ENCODE measurements at regions not wholly inside any gene's neighbourhood (a gene's known extent, or its start where the extent isn't known, plus 50 kb on each side); places are given as distances from the start of the nearest gene placed in this dataset.

DNA sequence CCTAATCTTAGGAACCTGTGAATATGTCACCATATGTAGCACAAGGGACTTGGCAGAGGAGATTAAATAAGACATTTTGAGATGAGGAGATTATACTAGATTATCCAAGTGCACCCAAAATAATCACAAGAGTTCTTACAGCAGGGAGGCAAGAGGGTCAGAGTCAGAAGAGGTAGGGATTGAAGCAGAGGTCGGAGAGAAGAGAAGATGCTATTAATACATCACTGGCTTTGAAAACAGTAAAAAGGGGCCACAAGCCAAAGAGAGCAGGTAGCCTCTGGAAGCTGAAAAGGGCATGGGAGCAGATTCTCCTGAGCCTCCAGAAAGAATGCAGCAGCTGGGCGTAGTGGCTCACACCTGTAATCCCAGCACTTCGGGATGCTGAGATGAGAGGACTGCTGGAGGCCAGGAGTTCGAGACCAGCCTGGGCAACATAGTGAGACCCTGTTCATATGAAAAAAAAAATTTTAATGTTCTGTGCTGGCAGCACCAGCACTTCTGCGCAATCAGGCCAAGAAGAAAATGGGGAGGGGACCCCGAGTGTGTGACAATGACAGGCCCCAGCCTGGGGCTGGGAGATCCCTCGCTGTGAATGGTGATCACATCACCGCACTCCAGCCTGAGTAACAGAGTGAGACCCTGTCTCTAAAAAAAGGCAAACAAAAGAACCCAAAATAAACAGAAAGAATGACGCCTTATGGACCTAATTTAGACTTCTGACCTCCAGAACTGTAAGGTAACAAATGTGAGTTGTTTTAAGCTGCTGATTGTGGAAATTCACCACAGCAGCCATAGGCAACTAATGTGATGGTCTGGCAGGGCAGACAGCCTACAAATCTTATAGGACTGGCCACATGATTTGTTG is 275.4 kb downstream of the MRTFB start:
- Histone ChIP-seq H3K9me3 (ENCODE audit: control insufficient read depth in 2 of 2, low read length in 2 of 2) (peaks cover 0 to 4% of the 10 kb centered on the region in 2 donors), H3K9ac (ENCODE audit: low read length in 2 of 2) (no peak overlapping the region), H3K27me3 (ENCODE audit: control insufficient read depth in 1 of 2, insufficient read depth in 2 of 2, low read length in 2 of 2) (no peaks in the 10 kb centered on the region), H3K4me3 (ENCODE audit: low read length in 2 of 2) (no peak overlapping the region), H3K4me1 (ENCODE audit: control insufficient read depth, insufficient read depth, low read length) (no peaks in the 10 kb centered on the region), H3K27ac (ENCODE audit: low read length) (no peak overlapping the region), H3K36me3 (ENCODE audit: control insufficient read depth in 2 of 2, insufficient read depth in 2 of 2, low read length in 2 of 2) (no peaks in the 10 kb centered on the region)

DNA sequence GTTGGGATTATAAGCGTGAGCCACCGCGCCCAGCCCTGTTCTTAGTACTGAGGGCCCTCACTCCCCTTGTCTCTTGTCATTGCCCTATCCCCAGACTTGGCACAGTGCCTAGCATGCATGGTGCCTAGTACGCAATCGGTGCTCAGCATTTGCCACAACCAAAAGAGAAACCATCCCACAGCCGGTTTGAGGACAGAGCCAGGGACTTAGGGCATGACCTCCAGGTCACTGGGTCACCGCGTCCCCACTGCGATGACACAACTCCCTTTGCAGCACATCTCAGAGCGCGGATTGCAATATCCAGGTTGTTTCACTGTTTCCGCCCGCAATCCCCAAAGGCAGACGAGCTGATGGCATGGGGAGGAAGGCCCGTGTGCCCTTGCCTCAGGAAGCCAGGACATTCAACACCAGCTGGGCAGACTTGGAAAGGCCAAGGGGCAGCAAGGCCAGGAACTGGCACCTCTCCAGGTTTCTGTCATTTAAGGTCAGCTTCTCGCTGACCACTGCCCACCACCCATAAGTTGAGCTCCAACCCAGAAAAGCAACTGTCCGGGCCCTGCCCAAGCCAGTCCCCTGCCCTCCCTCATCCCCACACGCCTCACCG is 274.5 kb downstream of the MRTFB start:
- Histone ChIP-seq H3K27me3 (ENCODE audit: control insufficient read depth in 1 of 2, insufficient read depth in 2 of 2, low read length in 2 of 2) (no peaks in the 10 kb centered on the region), H3K27ac (ENCODE audit: low read length) (no peak overlapping the region), H3K9me3 (ENCODE audit: control insufficient read depth in 2 of 2, low read length in 2 of 2) (peaks cover 0 to 4% of the 10 kb centered on the region in 2 donors), H3K36me3 (ENCODE audit: control insufficient read depth in 2 of 2, insufficient read depth in 2 of 2, low read length in 2 of 2) (no peaks in the 10 kb centered on the region), H3K4me1 (ENCODE audit: control insufficient read depth, insufficient read depth, low read length) (no peaks in the 10 kb centered on the region), H3K4me3 (ENCODE audit: low read length in 2 of 2) (no peak overlapping the region), H3K9ac (ENCODE audit: low read length in 2 of 2) (no peak overlapping the region)

DNA sequence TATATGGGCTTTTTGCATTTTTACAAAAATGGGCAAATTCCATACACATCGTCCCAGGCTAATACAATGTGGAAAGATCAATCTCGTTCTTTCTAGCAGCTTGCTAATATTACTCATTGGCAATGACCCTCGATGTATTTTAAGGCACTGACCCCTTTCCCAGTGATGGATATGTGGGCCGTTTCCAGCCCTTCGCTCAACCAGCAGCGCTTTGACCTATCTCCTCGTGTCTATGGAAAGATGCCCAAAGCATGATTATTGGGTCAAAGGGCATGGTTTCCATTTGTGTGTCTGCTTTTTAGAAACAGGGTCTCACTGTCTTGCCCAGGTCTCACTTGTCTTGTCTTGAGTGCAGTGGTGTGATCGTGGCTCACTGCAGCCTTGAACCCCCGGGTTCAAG is 273.8 kb downstream of the MRTFB start:
- Histone ChIP-seq H3K4me3 (ENCODE audit: low read length in 2 of 2) (no peak overlapping the region), H3K36me3 (ENCODE audit: control insufficient read depth in 2 of 2, insufficient read depth in 2 of 2, low read length in 2 of 2) (no peaks in the 10 kb centered on the region), H3K9ac (ENCODE audit: low read length in 2 of 2) (no peak overlapping the region), H3K27ac (ENCODE audit: low read length) (no peak overlapping the region), H3K4me1 (ENCODE audit: control insufficient read depth, insufficient read depth, low read length) (no peaks in the 10 kb centered on the region), H3K9me3 (ENCODE audit: control insufficient read depth in 2 of 2, low read length in 2 of 2) (peaks cover 0 to 4% of the 10 kb centered on the region in 2 donors), H3K27me3 (ENCODE audit: control insufficient read depth in 1 of 2, insufficient read depth in 2 of 2, low read length in 2 of 2) (no peaks in the 10 kb centered on the region)

DNA sequence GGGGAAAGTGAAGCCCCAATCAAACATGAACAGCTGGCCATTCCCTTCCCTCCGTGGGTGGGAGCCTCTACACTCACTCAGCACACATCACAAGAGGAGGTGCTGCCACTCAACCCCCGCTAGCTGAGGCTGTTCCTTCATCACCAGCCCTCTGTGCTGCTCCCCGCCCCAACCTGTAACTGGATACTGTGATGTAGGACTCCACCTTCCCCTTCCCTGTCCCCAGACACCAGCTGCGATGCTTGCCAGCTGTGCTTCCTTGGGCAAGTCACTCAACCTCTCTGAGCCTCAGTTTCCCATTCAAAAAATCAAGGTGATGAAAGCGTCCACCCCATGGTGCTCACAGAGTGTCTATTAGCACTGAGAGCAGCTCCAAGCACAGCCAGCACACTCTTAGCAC is 273.2 kb downstream of the MRTFB start:
- H3K27ac ChIP-seq (ENCODE audit: low read length), result no peak overlapping the region

DNA sequence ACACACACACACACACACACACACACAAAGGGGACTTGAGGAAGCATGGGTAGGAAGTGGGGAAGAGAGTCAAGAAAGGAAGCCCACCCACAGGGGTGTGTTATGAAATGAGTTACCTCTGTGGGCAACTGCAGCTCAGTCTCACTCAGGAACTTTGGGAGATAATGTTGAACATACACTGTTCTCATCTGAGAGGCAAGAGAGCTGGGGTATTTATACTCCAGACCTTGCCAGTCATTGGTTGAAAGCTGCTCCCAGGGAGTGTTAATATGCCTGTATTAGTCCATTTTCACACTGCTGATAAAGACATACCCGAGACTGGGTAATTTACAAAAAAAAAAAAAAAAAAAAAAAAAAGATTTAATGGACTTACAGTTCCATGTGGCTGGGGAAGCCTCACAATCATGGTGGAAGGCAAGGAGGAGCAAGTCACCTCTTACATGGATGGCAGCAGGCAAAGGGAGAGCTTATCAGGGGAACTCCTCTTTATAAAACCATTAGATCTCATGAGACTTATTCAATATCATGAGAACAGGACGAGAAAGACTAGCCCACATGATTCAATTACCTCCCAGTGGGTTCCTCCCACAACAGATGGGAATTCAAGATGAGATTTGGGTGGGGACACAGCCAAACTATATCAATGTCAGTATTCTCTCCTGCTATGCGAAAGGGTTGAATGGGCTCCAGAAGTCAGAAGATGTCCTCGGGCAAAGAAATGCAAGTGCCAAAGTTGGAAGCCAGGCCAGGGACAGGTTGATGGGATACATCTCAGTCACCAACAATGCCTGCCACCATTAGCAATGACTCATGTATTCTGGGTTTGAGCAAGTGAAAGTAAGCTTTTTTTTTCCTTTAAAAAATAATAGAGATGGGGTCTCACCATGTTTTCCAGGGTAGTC is 270.5 kb downstream of the MRTFB start:
- Histone ChIP-seq H3K9me3 (ENCODE audit: control insufficient read depth in 2 of 2, low read length in 2 of 2) (peaks cover 0 to 4% of the 10 kb centered on the region in 2 donors), H3K4me1 (ENCODE audit: control insufficient read depth, insufficient read depth, low read length) (peaks cover 4% of the 10 kb centered on the region), H3K9ac (ENCODE audit: low read length in 2 of 2) (no peak overlapping the region), H3K27me3 (ENCODE audit: control insufficient read depth in 1 of 2, insufficient read depth in 2 of 2, low read length in 2 of 2) (no peaks in the 10 kb centered on the region), H3K36me3 (ENCODE audit: control insufficient read depth in 2 of 2, insufficient read depth in 2 of 2, low read length in 2 of 2) (no peaks in the 10 kb centered on the region), H3K27ac (ENCODE audit: low read length) (no peak overlapping the region), H3K4me3 (ENCODE audit: low read length in 2 of 2) (no peak overlapping the region)

More for the DNA sequence above, 273.2 kb downstream of the MRTFB start:
- no peaks in the 10 kb centered on the region for H3K27me3 ChIP-seq (ENCODE audit: control insufficient read depth in 1 of 2, insufficient read depth in 2 of 2, low read length in 2 of 2)
- no peaks in the 10 kb centered on the region for H3K4me1 ChIP-seq (ENCODE audit: control insufficient read depth, insufficient read depth, low read length)
- H3K36me3 ChIP-seq (ENCODE audit: control insufficient read depth in 2 of 2, insufficient read depth in 2 of 2, low read length in 2 of 2), result no peaks in the 10 kb centered on the region
- no peak overlapping the region for H3K9ac ChIP-seq (ENCODE audit: low read length in 2 of 2)
- H3K9me3 ChIP-seq (ENCODE audit: control insufficient read depth in 2 of 2, low read length in 2 of 2), result peaks cover 0 to 4% of the 10 kb centered on the region in 2 donors
- no peak overlapping the region for H3K4me3 ChIP-seq (ENCODE audit: low read length in 2 of 2)

DNA sequence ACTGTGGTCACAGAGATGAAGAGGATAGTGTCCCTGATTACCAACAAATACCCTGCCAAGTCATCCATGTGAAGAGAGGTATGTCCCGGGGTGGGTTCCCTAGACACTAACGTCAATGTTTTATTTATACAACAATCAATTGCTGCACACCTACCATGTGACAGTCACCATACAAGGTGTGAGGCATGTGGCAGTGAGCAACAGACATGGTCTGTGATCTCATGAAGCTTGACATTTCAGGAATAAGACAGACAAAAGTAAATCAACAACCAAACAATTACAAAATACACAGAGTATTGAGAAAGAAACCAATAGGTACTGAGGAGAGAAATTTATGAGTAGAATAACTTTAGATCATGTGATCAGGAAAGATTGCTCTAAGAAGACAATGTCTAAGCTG is 268.6 kb downstream of the MRTFB start:
- peaks cover 4% of the 10 kb centered on the region for H3K4me1 ChIP-seq (ENCODE audit: control insufficient read depth, insufficient read depth, low read length)
- no peak overlapping the region for H3K4me3 ChIP-seq (ENCODE audit: low read length in 2 of 2)
- H3K9me3 ChIP-seq (ENCODE audit: control insufficient read depth in 2 of 2, low read length in 2 of 2), result no peaks in the 10 kb centered on the region
- H3K27ac ChIP-seq (ENCODE audit: low read length), result no peak overlapping the region
- H3K27me3 ChIP-seq (ENCODE audit: control insufficient read depth in 1 of 2, insufficient read depth in 2 of 2, low read length in 2 of 2), result no peaks in the 10 kb centered on the region
- H3K9ac ChIP-seq (ENCODE audit: low read length in 2 of 2), result no peak overlapping the region
- H3K36me3 ChIP-seq (ENCODE audit: control insufficient read depth in 2 of 2, insufficient read depth in 2 of 2, low read length in 2 of 2), result no peaks in the 10 kb centered on the region

DNA sequence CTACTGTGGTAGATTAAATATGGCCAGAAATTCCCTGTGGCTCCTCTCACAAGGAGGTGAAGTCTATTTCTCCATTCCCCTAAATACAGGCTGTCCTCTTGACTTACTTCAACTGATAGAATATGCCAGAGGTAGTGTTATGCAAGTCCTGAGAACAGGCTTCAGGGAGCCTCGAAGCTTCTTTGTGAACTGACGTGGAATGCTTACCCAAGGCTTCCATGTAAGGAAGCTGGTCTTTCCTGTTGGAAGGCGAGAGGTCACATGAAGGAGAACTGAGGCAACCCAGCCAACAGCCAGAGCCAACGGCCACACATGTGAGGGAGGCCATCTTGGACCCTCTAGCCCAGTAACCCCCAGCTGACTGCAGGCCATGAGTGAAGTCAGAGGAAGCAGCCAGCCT is 267.9 kb downstream of the MRTFB start:
- no peaks in the 10 kb centered on the region for H3K36me3 ChIP-seq (ENCODE audit: control insufficient read depth in 2 of 2, insufficient read depth in 2 of 2, low read length in 2 of 2)
- H3K9me3 ChIP-seq (ENCODE audit: control insufficient read depth in 2 of 2, low read length in 2 of 2), result no peaks in the 10 kb centered on the region
- no peak overlapping the region for H3K4me3 ChIP-seq (ENCODE audit: low read length in 2 of 2)
- no peaks in the 10 kb centered on the region for H3K27me3 ChIP-seq (ENCODE audit: control insufficient read depth in 1 of 2, insufficient read depth in 2 of 2, low read length in 2 of 2)
- no peak overlapping the region for H3K9ac ChIP-seq (ENCODE audit: low read length in 2 of 2)
- H3K4me1 ChIP-seq (ENCODE audit: control insufficient read depth, insufficient read depth, low read length), result peaks cover 4% of the 10 kb centered on the region
- no peak overlapping the region for H3K27ac ChIP-seq (ENCODE audit: low read length)

DNA sequence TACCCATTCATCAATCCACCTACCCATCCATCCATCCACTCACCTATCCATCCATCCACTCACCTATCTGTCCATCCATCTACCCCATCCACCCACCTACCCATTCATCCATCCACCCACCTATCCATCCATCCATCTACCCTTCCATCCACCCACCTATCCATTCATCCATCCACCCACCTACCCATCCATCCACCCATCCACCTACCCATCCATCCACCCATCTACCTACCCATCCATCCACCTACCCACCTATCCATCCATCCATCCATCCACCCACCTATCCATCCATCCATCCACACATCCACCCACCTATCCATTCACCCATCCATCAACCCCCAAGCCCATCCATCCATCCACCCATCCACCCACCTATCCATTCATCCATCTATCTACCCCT is 267.1 kb downstream of the MRTFB start:
- Histone ChIP-seq H3K36me3 (ENCODE audit: control insufficient read depth in 2 of 2, insufficient read depth in 2 of 2, low read length in 2 of 2) (no peaks in the 10 kb centered on the region), H3K4me1 (ENCODE audit: control insufficient read depth, insufficient read depth, low read length) (peaks cover 4% of the 10 kb centered on the region), H3K9ac (ENCODE audit: low read length in 2 of 2) (no peak overlapping the region), H3K4me3 (ENCODE audit: low read length in 2 of 2) (no peak overlapping the region), H3K9me3 (ENCODE audit: control insufficient read depth in 2 of 2, low read length in 2 of 2) (no peaks in the 10 kb centered on the region), H3K27me3 (ENCODE audit: control insufficient read depth in 1 of 2, insufficient read depth in 2 of 2, low read length in 2 of 2) (no peaks in the 10 kb centered on the region), H3K27ac (ENCODE audit: low read length) (no peak overlapping the region)

DNA sequence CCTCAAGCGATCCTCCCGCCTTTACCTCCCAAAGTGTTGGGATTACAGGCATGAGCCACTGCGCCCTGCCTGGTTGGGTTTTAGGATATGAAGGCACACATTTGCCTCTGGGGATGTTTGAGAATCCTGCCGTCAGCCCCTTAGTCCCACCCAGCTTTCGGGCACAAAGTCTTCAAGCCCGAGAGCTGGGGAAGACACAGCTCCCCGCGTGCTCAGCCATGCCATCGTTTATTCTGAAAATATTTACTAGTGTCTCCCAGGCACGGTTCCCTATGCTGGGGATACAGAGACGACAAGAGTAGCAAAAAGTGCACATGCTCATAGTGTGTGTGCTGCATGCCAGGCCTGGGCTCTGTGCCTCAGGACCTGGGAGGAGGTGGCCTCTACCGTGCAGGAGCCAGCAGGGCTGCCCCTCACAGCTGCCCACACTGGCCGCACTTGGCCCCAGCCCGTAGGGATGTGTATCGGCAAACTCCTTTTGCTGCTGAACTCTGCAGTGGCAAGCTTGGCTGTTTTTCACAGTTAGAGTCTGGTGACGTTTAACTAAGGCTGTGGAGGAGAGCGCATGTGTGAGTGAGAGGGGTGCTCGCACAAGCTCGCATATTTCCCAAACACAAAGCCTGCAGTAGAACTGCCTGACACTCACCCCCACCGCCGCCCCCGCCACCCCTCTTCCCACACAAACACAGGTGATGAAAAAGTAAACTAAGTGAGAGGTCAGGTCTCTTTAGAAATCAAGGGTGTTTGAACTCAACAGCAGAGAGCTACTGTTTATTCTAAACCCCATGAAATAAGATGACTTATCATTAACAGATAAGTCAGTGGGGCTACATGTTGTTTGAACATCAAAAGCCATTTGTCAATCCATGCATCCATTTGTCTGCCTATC is 266.4 kb downstream of the MRTFB start:
- Histone ChIP-seq H3K27me3 (ENCODE audit: control insufficient read depth in 1 of 2, insufficient read depth in 2 of 2, low read length in 2 of 2) (no peaks in the 10 kb centered on the region), H3K4me3 (ENCODE audit: low read length in 2 of 2) (peak overlapping the region; percentile 53 to 67), H3K9ac (ENCODE audit: low read length in 2 of 2) (no peak overlapping the region), H3K36me3 (ENCODE audit: control insufficient read depth in 2 of 2, insufficient read depth in 2 of 2, low read length in 2 of 2) (no peaks in the 10 kb centered on the region), H3K4me1 (ENCODE audit: control insufficient read depth, insufficient read depth, low read length) (peaks cover 4% of the 10 kb centered on the region), H3K27ac (ENCODE audit: low read length) (no peak overlapping the region), H3K9me3 (ENCODE audit: control insufficient read depth in 2 of 2, low read length in 2 of 2) (no peaks in the 10 kb centered on the region)

DNA sequence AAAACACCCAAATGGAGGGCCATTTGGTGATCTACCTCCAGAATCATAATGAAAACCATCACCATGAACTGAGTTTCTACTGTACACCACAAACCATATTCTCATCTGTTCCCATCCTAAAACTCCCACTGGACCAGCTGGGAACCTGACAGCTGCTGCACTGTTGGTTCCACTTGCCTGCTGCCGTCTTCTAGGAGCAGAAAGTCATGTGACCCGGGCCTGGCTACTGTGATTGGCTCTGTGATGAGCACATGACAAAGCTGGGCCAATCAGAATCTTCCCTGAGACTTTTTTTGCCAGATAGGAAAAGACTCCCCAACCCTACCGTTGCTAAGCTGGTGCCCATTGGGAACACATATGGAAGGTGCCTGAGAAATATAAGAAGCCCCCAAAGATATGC is 264.2 kb downstream of the MRTFB start:
- H3K9me3 ChIP-seq (ENCODE audit: control insufficient read depth in 2 of 2, low read length in 2 of 2), result no peaks in the 10 kb centered on the region
- H3K4me1 ChIP-seq (ENCODE audit: control insufficient read depth, insufficient read depth, low read length), result peaks cover 4% of the 10 kb centered on the region
- H3K4me3 ChIP-seq (ENCODE audit: low read length in 2 of 2), result no peak overlapping the region
- H3K27me3 ChIP-seq (ENCODE audit: control insufficient read depth in 1 of 2, insufficient read depth in 2 of 2, low read length in 2 of 2), result no peaks in the 10 kb centered on the region
- H3K27ac ChIP-seq (ENCODE audit: low read length), result no peak overlapping the region
- H3K9ac ChIP-seq (ENCODE audit: low read length in 2 of 2), result no peak overlapping the region
- H3K36me3 ChIP-seq (ENCODE audit: control insufficient read depth in 2 of 2, insufficient read depth in 2 of 2, low read length in 2 of 2), result no peaks in the 10 kb centered on the region

Measured in stomach smooth muscle (tissue), 2 donors.